ENCODE measurements at regions not wholly inside any gene's neighbourhood (a gene's known extent, or its start where the extent isn't known, plus 50 kb on each side); places are given as distances from the start of the nearest gene placed in this dataset.

DNA sequence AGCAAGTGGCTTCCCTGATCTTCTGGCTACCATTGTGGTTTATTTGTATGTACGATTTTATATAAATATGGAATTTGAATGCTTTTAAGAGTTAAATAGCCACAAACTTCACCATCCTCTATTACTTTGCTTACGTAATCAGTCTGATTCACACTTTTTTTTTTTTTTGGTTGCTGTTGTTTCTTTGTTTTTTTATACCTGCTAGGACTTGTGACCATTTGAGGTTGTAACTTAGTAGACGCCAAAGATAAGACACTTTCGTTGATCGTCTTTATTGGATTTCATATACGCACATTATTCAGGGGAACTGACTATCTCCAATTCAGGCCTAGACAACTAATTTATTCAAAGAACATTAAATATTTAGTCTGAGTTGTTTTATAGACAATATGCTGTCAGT lies 559.0 kb downstream of the CBLN4 start:
- H3K9me3 Mint-ChIP-seq: no peaks in the 10 kb centered on the region
- H3K4me3 ChIP-seq (ENCODE audit: low read length): no peak overlapping the region
- no peak overlapping the region for H3K27ac ChIP-seq (ENCODE audit: low read depth, low read length)
- peaks cover 3% of the 10 kb centered on the region for H3K27me3 Mint-ChIP-seq (ENCODE audit: insufficient read depth)
- no peaks in the 10 kb centered on the region for H3K4me1 ChIP-seq (ENCODE audit: control insufficient read depth, insufficient read depth, low read length)
- H3K9me3 ChIP-seq (ENCODE audit: control insufficient read depth, low read length): peaks cover 15% of the 10 kb centered on the region
- TF ChIP-seq, protein P1, sequence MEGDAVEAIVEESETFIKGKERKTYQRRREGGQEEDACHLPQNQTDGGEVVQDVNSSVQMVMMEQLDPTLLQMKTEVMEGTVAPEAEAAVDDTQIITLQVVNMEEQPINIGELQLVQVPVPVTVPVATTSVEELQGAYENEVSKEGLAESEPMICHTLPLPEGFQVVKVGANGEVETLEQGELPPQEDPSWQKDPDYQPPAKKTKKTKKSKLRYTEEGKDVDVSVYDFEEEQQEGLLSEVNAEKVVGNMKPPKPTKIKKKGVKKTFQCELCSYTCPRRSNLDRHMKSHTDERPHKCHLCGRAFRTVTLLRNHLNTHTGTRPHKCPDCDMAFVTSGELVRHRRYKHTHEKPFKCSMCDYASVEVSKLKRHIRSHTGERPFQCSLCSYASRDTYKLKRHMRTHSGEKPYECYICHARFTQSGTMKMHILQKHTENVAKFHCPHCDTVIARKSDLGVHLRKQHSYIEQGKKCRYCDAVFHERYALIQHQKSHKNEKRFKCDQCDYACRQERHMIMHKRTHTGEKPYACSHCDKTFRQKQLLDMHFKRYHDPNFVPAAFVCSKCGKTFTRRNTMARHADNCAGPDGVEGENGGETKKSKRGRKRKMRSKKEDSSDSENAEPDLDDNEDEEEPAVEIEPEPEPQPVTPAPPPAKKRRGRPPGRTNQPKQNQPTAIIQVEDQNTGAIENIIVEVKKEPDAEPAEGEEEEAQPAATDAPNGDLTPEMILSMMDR (conservative IDR thresholded peaks at IDR 0.05): no peak
- no peaks in the 10 kb centered on the region for H3K36me3 Mint-ChIP-seq (ENCODE audit: low read depth)
- DNase-seq: no peak
- peaks cover 2% of the 10 kb centered on the region for H3K4me1 Mint-ChIP-seq
- no peaks in the 10 kb centered on the region for H3K27me3 ChIP-seq (ENCODE audit: control insufficient read depth, insufficient read depth, low read length, poor library complexity, severe bottlenecking)
- no peak overlapping the region for H3K27ac Mint-ChIP-seq
- no peaks in the 10 kb centered on the region for H3K36me3 ChIP-seq (ENCODE audit: control insufficient read depth, insufficient read depth, low read length)
- H3K9ac ChIP-seq (ENCODE audit: extremely low read depth, low read length, poor library complexity, severe bottlenecking): no peak overlapping the region
- WGBS, 2 experiments (ENCODE audit: insufficient coverage in 1 of 2, insufficient read length in 1 of 2): 65 to 100% methylated on average over 3 to 4 of the region's 6 CpGs
- no peak overlapping the region for H3K4me3 Mint-ChIP-seq

DNA sequence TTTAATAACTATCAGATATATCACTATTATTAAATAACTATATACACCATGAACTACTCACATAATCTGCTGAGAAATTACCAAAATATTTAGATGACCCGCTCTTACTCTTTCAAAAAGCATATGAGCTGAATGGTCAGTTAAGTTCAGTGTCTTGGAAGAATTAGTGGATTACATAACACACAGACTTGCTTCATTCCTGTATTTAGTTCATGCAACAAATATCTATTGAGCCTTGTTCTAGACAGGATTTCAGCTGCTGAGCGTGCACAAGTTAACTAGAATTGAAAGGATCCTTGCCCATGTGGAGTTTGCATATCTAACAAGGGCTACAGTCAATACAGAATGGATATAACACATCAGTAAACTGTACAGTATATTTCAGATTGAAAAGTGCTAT lies 566.2 kb downstream of the CBLN4 start:
- H3K27me3 ChIP-seq (ENCODE audit: control insufficient read depth, insufficient read depth, low read length, poor library complexity, severe bottlenecking): no peaks in the 10 kb centered on the region
- no peaks in the 10 kb centered on the region for H3K4me1 ChIP-seq (ENCODE audit: control insufficient read depth, insufficient read depth, low read length)
- H3K9me3 ChIP-seq (ENCODE audit: control insufficient read depth, low read length): peaks cover 17% of the 10 kb centered on the region
- Mint-ChIP-seq H3K4me1 (no peaks in the 10 kb centered on the region), H3K27ac (no peak overlapping the region), H3K4me3 (no peak overlapping the region), H3K9me3 (no peaks in the 10 kb centered on the region), H3K36me3 (ENCODE audit: low read depth) (no peaks in the 10 kb centered on the region), H3K27me3 (ENCODE audit: insufficient read depth) (no peaks in the 10 kb centered on the region)
- no peak for DNase-seq
- H3K9ac ChIP-seq (ENCODE audit: extremely low read depth, low read length, poor library complexity, severe bottlenecking): no peak overlapping the region
- H3K36me3 ChIP-seq (ENCODE audit: control insufficient read depth, insufficient read depth, low read length): no peaks in the 10 kb centered on the region
- no peak overlapping the region for H3K4me3 ChIP-seq (ENCODE audit: low read length)
- TF ChIP-seq, protein P1 (conservative IDR thresholded peaks at IDR 0.05): no peak
- whole genome bisulfite sequencing, 2 experiments (ENCODE audit: insufficient coverage in 1 of 2, insufficient read length in 1 of 2): 40 to 62% methylated on average over 1 of the region's 2 CpGs
- H3K27ac ChIP-seq (ENCODE audit: low read depth, low read length): no peak overlapping the region

DNA sequence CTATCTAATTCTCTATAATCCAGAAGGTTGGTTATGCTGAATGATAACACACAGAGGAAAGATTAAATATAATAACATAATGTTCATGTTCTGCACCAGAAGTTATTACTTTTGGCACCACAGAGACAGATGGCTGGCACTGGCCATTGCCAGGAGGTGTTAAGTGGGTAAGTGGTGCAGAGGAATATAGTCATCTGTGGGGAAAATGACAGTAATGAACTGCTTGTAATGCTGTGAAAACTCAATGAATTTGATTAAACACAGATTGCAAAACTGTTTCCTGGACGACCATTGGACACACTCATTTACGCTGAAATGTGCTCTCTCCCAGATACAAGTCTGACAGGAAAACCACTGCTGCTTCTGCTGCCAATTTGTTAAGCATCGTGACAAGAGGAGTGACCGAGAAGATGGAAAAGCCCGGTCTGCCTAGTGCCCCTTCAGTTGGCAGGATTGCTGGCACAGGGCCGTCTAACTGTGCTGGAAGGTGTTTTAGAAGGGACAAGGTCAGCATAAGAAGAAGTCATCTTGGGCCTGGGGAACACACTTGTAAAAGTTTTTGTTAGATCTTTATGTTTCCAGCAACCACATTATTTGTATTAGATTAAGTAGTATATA lies 567.4 kb downstream of the CBLN4 start:
- H3K36me3 Mint-ChIP-seq (ENCODE audit: low read depth): no peaks in the 10 kb centered on the region
- peaks cover 3% of the 10 kb centered on the region for H3K27me3 Mint-ChIP-seq (ENCODE audit: insufficient read depth)
- no peak overlapping the region for H3K4me3 Mint-ChIP-seq
- Histone ChIP-seq H3K4me3 (ENCODE audit: low read length) (no peak overlapping the region), H3K9ac (ENCODE audit: extremely low read depth, low read length, poor library complexity, severe bottlenecking) (no peak overlapping the region), H3K36me3 (ENCODE audit: control insufficient read depth, insufficient read depth, low read length) (no peaks in the 10 kb centered on the region), H3K27me3 (ENCODE audit: control insufficient read depth, insufficient read depth, low read length, poor library complexity, severe bottlenecking) (no peaks in the 10 kb centered on the region), H3K27ac (ENCODE audit: low read depth, low read length) (no peak overlapping the region), H3K4me1 (ENCODE audit: control insufficient read depth, insufficient read depth, low read length) (no peaks in the 10 kb centered on the region), H3K9me3 (ENCODE audit: control insufficient read depth, low read length) (peaks cover 13% of the 10 kb centered on the region)
- no peaks in the 10 kb centered on the region for H3K4me1 Mint-ChIP-seq
- H3K27ac Mint-ChIP-seq: no peak overlapping the region
- no peak for DNase-seq
- no peaks in the 10 kb centered on the region for H3K9me3 Mint-ChIP-seq
- TF ChIP-seq, protein P1 (conservative IDR thresholded peaks at IDR 0.05): no peak
- 78 to 86% methylated on average over 6 of the region's 6 CpGs for WGBS, 2 experiments (ENCODE audit: insufficient coverage in 1 of 2, insufficient read length in 1 of 2)

Data from endodermal cell (in vitro differentiated cells).